M059J (cell line): ENCODE measurements at regions not wholly inside any gene's neighbourhood (a gene's known extent, or its start where the extent isn't known, plus 50 kb on each side); places are given as distances from the start of the nearest gene placed in this dataset.

Experiments
- DNase-seq: peaks from one replicate; pipeline ENCODE4 v3.0.0-alpha.2; 2012; ENCODE audit warnings: low read depth

- no peak for DNase-seq
Observed at GRCh38 chr6:71513036-71513435, 224.4 kb downstream of the OGFRL1 start.

GRCh38 chr6:71523548-71523947 is 234.9 kb downstream of the OGFRL1 start:
- no peak for DNase-seq

GRCh38 chr6:71524201-71524600 is 235.6 kb downstream of the OGFRL1 start:
- DNase-seq, result peak; percentile 54

GRCh38 chr6:71527886-71528285 is 239.3 kb downstream of the OGFRL1 start:
- DNase-seq, result no peak

GRCh38 chr6:71529026-71529425 is 240.4 kb downstream of the OGFRL1 start:
- no peak for DNase-seq

GRCh38 chr6:71529769-71530168 is 241.2 kb downstream of the OGFRL1 start:
- DNase-seq, result no peak

GRCh38 chr6:71531006-71531405 is 242.4 kb downstream of the OGFRL1 start:
- peak; percentile 22 for DNase-seq

- no peak for DNase-seq
Observed at GRCh38 chr6:71531841-71532240, 243.2 kb downstream of the OGFRL1 start.

GRCh38 chr6:71533939-71534379 is 245.3 kb downstream of the OGFRL1 start:
- peak; percentile 42 for DNase-seq

GRCh38 chr6:71534921-71535320 is 246.3 kb downstream of the OGFRL1 start:
- no peak for DNase-seq

GRCh38 chr6:71537717-71538116 is 249.1 kb downstream of the OGFRL1 start:
- DNase-seq, result peak; percentile 28

GRCh38 chr6:71544028-71544427 is 255.4 kb downstream of the OGFRL1 start:
- DNase-seq, result peak; percentile 31

- DNase-seq, result no peak
Observed at GRCh38 chr6:71544906-71545305, 256.3 kb downstream of the OGFRL1 start.

GRCh38 chr6:71545905-71546304 is 257.3 kb downstream of the OGFRL1 start:
- no peak for DNase-seq

GRCh38 chr6:71551798-71552197 is 263.2 kb downstream of the OGFRL1 start:
- DNase-seq, result no peak

- no peak for DNase-seq
Observed at GRCh38 chr6:71556141-71556540, 267.5 kb downstream of the OGFRL1 start.

- DNase-seq, result no peak
Observed at GRCh38 chr6:71558974-71559373, 270.4 kb downstream of the OGFRL1 start.

GRCh38 chr6:71567562-71567961 is 279.0 kb downstream of the OGFRL1 start:
- no peak for DNase-seq

- DNase-seq, result no peak
Observed at GRCh38 chr6:71577766-71578165, 289.2 kb downstream of the OGFRL1 start.

GRCh38 chr6:71579902-71580301 is 291.3 kb downstream of the OGFRL1 start:
- DNase-seq, result no peak

- DNase-seq, result no peak
Observed at GRCh38 chr6:71582820-71583219, 294.2 kb downstream of the OGFRL1 start.

GRCh38 chr6:71584712-71585436 is 296.3 kb downstream of the OGFRL1 start:
- no peak for DNase-seq

- DNase-seq, result no peak
Observed at GRCh38 chr6:71585472-71585871, 296.9 kb downstream of the OGFRL1 start.

GRCh38 chr6:71588490-71588889 is 297.9 kb upstream of the RIMS1 start:
- DNase-seq, result no peak
